GM18867 (cell line): ENCODE measurements at regions not wholly inside any gene's neighbourhood (a gene's known extent, or its start where the extent isn't known, plus 50 kb on each side); places are given as distances from the start of the nearest gene placed in this dataset.

Source experiments
- ATAC-seq: cut with Tn5 transposase; IDR thresholded peaks from one replicate; pipeline ENCODE4 v1.9.1; 2021; ENCODE audit warnings: mild to moderate bottlenecking, moderate library complexity; ENCODE audit not compliant: unreplicated experiment

- no peak for ATAC-seq
Measured at GRCh38 chr18:30562231-30562630, 480.3 kb downstream of the DSC3 start.

DNA sequence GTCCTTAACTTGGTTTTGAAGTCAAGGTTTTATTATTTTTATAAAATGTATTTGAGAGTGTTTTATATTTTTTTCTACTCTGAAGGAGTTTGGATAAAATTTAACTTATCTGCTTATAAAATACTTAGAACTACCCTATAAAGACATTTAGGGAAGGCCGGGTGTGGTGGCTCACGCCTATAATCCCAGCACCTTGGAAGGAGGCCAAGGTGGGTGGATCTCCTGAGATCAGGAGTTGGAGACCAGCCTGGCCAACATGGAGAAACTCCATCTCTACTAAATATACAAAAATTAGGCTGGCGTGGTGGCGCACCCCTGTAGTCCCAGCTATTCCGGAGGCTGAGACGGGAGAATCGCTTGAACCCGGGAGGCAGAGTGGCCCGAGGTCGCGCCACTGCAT lies 486.4 kb downstream of the DSC3 start:
- ATAC-seq = no peak

DNA sequence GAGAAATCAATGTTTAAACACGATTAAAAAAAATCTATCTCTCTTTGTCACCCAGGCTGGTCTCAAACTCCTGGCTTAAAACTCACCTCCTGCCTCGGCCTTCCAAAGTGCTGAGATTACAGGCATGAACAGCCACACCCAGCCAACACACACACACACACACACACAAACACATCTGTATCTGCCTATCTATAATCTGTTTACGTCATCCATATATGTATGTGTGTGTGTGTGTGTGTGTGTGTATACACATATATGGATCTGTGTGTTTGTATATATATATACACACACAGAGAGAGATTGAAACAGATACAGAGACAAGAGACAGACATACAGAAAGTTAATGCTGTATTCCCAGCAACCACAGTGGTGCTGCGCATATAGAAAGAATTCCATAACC lies 497.1 kb downstream of the DSC3 start:
- ATAC-seq = no peak

DNA sequence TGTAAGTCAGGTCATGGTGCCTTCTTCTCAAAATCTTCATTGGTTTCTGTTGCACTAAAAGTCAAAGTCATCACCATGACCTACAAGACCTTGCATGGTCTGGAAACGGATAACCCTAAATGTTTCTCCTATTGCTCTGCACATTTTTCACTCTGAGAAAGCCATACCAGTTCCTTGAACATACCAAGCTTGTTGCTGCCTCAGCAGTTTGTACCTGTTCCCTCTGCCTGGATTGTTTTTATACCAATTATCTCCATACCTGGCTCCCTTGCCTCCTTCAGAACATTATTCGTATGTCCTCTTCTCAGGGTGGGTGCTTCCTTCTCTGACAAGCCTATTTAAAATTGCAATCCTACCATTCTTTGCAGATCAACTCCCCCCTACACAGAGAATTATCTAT lies 498.4 kb downstream of the DSC3 start:
- ATAC-seq = no peak

DNA sequence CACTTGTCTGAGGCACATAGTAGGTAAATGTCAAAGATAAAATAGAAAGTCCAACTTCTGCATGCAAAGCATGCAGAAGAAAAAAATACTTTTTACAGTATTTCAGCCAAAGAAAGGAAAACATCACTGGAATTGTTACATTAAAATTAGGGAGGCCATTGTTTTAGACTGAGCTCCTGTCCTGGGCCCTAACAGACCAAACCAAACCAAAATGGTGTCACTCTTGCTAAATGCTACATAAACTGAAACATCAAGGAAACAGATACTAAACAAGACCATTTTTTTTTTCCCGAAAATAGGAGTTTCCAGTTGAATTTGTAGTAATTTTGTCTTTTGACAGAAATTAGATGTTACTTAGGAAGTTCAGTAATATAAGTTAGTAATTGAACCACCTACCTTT lies 508.8 kb downstream of the DSC3 start:
- no peak for ATAC-seq

- ATAC-seq = no peak
Measured at GRCh38 chr18:30527917-30528316, 514.6 kb downstream of the DSC3 start.

DNA sequence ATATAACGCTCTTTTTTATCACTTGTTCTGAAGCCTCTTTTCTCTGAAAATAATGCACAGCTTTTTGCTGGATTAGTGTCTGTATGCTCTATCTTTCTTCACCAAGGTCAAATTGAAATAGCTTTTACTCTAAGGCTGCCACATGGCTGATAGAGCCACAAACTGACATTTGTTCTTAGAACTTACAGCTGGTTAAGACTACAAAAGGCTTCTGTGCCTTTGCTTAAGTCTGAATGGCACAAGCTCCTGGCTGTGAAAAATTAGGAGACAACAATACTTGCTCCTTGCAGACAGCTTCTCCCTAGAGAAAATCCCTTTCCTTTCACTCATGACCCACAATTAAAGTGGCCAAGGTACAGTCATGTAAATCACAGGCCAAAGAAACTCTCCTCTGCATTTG lies 515.3 kb downstream of the DSC3 start:
- no peak for ATAC-seq

DNA sequence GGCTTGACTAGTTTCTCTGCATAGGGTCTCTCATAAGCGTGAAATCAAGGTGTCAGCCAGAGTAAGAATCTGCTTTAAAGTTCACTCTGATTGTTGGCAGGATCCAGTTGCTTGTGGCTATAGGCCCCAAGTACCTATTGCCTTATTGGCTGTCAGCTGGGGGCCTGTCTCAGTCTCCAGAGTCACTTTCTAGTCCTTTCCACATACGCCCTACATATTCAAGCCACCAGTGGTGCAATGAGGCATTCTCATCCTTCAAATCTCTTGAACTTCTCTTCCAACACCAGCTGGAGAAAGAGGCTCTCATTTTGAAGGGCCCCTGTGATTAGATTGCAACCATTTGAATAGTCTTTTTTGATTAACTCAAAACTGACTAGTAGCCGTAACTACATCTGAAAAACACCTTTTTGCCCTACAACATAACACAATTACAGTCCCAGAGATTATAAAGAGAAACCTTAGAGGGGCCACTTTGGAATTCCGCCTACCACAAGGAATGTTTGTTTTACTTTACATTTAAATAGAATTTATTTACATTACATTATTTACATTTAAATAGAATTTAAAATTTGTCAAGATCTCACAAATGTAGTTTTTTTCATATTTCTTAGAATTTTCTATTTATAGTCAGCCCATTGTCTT lies 520.1 kb downstream of the DSC3 start:
- ATAC-seq = no peak

DNA sequence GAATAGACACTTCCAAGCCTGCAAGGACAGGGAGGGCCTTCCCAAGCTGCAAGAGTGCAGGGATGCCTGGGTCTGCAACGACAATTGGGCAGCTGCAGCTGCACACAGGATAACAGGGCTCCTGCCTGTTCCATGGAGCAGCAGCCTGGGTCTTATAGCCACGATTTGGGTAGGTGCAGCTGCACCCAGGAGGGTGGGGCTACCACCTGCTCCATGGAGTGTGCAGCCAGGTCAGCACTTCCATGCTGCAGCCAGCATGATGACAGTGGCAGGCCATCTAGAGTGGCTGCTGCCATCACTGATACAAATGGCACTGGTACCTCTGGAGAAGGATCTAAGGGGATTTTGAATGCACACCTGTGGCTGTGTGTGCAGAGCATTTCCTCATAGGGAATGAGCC lies 528.5 kb downstream of the DSC3 start:
- ATAC-seq = no peak

DNA sequence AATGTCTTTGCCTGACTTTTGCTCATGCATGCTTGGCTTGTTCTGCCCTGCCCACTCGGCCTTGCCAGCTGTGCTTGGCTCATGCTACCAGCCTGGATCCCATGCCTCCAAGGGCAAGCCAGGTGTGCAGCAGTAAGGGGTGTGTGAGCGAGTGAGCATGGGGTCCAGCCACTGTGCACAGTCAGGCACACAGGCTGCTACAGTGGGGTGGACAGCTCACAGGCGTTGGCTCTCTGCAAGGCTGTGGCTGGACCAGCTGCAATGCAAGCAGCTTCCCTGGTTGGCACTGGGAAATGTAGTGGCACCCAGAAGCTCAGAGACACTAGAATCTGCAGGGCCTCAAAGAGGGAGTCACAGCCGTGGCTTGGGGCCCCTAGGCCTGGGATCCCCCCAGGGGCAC lies 529.7 kb downstream of the DSC3 start:
- no peak for ATAC-seq

GRCh38 chr18:30510882-30511281 lies 531.7 kb downstream of the DSC3 start:
- ATAC-seq = no peak

DNA sequence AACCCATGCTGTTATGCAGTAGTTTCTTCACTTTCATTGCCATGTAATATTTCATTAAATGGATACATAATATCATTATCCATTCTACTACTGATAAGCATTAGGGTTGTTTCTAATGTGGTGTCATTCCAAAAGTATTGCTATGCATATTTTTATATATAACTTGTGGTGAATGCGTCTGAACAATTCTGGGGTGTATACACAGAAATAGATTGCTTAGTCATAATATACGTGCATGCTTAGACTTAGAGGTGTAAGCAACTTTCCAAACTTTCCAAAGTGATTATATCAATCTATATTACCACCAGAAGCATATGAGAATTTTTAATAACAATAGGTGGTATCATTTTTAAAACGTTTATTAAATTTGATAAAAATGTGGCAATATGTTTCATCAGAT lies 540.9 kb downstream of the DSC3 start:
- ATAC-seq = no peak

GRCh38 chr18:30500240-30500945 lies 542.1 kb downstream of the DSC3 start:
- ATAC-seq = no peak

DNA sequence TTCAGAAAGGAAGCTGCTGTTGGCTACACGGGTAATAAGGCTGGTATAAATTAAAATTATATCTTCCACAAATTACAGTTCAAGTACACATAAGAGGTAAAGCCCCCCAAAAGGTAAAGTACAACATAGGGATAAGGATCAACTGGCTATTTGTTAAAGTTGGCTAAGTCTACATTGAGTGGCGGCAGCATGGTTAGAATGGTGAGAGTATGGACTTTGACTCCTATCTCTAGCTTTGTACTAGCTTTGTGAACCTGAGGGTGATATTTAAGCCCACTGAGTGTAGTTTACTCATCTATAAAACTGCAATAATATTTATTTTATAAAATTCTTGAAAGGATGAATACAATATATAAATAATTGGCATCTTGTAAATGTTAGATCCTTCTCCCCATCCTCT lies 542.8 kb downstream of the DSC3 start:
- ATAC-seq = no peak

GRCh38 chr18:30492552-30493129 lies 549.9 kb downstream of the DSC3 start:
- no peak for ATAC-seq

DNA sequence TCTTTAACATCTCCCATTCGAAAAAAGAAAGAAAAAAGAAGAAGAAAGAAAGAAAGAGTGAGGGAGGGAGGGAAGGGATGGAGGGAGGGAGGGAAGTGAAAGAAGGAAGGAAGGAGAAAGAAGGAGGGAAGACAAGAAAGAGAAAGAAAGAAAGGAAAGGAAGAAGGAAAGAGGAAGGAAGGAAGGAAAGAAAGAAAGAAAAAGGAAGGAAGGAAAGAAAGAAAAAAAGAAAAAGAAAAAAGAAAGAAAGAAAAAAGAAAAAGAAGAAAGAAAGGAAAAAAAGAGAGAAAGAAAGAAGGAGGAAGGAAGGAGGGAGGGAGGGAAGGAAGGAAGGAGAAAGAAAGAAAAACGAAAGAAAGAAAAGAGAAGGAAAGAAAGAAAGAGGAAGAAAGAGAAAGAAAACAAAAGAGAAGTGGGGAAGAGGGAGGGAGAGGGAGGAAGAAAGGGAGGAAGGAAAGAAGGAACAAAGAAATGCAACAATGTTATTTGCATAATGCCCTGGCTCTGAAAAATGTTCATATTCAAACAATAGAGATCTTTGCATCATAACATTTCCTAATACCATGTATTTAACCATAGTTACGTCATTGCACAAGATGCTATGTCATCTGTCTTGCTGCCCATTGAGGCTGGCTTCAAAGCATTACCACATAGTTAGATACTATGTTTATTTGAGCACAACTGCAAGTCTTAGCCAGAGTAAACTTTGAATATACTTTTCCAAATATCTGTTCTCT lies 550.6 kb downstream of the DSC3 start:
- no peak for ATAC-seq

DNA sequence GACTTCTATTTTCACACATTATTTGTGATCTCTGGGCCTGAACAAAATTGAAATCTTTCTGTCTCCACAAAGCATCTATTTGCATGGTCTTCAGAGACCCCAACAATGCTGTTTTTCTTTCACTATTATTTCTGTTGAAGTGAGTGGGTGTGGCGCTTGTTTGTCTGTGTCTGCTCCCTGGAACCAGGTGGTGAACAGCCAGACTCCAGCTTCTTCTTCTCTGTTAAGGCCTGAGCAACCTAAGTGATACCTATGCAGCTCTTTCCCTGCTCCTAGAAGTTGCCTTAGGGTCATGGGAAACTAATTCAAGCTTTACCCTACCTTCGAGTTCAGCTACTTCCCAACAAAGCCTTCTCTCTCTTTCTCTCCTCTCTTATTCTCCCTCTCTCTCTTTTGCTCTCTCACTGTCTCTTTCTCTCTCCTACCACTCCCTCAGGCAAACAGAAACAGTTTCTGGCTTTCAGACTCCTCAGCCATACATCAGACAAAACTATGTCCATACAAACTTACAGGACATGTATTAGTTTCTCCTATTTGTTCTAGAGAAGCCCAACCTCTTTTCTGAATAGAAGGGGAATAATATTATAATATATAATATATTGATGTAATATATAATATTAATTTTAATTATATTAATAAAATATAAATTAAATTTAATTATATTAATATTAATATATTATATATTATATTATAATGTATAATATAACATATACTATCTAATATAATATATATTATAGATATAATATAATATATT lies 552.5 kb downstream of the DSC3 start:
- no peak for ATAC-seq

GRCh38 chr18:30487962-30488361 lies 554.6 kb downstream of the DSC3 start:
- ATAC-seq = no peak

DNA sequence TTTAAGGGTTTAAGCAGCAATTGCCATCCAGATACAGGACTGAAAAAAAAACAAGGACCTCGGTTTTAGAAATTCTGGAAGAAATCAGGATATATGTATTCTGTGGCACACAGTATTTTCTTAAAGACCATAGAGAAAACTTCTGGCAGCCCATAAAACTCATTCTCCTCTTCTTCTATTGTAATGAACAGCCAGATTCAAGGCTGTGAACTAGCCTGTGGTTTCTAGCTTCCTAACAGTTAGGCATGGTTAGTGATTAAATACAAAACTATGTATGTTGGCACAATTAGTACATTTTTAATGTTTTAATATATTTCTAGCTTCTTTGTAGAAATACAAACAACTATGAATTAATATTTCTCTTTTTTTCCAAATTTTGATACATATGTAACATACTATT lies 555.7 kb downstream of the DSC3 start:
- no peak for ATAC-seq

DNA sequence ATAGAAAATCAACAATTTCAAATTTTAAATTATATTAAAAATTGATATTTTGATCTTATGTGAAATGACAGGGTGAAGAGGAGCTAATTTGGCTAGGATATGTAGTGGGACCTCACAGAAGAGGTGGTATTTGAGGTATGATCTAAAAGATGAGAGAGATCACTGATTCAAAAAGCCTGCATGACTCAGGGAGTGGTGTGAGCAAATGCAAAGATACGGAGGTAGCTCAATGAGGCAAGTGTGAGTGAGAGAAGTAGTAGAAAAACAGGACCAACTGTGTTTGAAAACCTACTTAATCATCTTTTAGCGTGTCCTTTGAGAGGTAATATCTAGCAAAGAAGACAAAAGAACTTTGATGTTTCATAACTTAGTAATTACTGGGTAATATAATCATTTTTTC lies 557.5 kb downstream of the DSC3 start:
- ATAC-seq = no peak

GRCh38 chr18:30481871-30482270 lies 560.7 kb downstream of the DSC3 start:
- ATAC-seq = no peak
